ENCODE measurements at regions not wholly inside any gene's neighbourhood (a gene's known extent, or its start where the extent isn't known, plus 50 kb on each side); places are given as distances from the start of the nearest gene placed in this dataset.

DNA sequence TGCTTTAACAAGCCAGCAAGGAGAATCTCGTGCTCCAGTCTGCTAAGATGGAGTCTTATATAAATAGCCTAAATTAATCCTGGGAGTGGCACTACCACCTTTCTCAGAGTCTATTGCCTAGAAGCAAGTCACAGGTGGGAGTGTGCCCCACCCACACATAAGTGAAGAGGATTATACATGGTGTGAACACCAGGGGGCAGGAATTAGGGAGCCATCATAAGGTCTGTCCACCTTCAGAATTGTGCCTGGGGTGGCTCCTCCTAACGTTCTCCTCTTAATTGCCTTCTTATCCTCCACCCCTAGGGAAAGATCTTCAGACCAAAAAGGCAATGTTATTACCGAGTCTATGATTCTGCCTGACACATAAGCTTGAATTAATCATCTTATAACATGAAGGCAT is 276.8 kb upstream of the SESN3 start:
- H3K27me3 Mint-ChIP-seq (ENCODE audit: low read depth): peaks cover 2% of the 10 kb centered on the region; the same call in 1 of the 2 replicates
- Histone ChIP-seq H2BK15ac (ENCODE audit: low read depth, low read length) (no peak overlapping the region), H2AK5ac (ENCODE audit: insufficient read length, low read length) (no peak overlapping the region), H4K8ac (replicated peaks; ENCODE audit: insufficient read length, low read depth, low read length) (no peak overlapping the region), H3K56ac (ENCODE audit: insufficient read length, low read depth, low read length) (no peak overlapping the region), H4K91ac (ENCODE audit: insufficient read length, low read depth, low read length) (no peak overlapping the region), H3K23me2 (ENCODE audit: insufficient read length, low read depth, low read length, poor library complexity, severe bottlenecking) (no peaks in the 10 kb centered on the region), H3K79me1 (ENCODE audit: insufficient read depth, low read depth, low read length, poor library complexity, severe bottlenecking) (no peaks in the 10 kb centered on the region), H3K79me2 (ENCODE audit: insufficient read depth, low read length) (no peaks in the 10 kb centered on the region), H2BK5ac (ENCODE audit: insufficient read length, low read length) (no peak overlapping the region), H2BK20ac (ENCODE audit: low read depth, low read length, poor library complexity, severe bottlenecking) (no peak overlapping the region), H3K27me3 (ENCODE audit: insufficient read depth, low read length) (no peaks in the 10 kb centered on the region), H3K27ac (ENCODE audit: insufficient read length, low read depth, low read length) (no peak overlapping the region), H4K20me1 (ENCODE audit: control insufficient read depth, insufficient read depth, insufficient read length) (no peaks in the 10 kb centered on the region), H3K18ac (ENCODE audit: insufficient read length, low read depth, low read length) (no peak overlapping the region), H3K4me2 (ENCODE audit: insufficient read depth, insufficient read length, low read length) (no peak overlapping the region), H3K23ac (ENCODE audit: insufficient read length, low read depth, low read length) (no peak overlapping the region), H3T11ph (ENCODE audit: low read length) (no peak overlapping the region), H3K9ac (ENCODE audit: extremely low read depth, insufficient read length, low read length) (no peak overlapping the region), H3K9me3 (ENCODE audit: control insufficient read depth, low read depth, low read length) (no peaks in the 10 kb centered on the region), H2AFZ (ENCODE audit: low read length) (no peak overlapping the region), H3K4ac (ENCODE audit: low read depth, low read length) (no peak overlapping the region), H4K5ac (ENCODE audit: insufficient read length, low read depth, low read length) (no peak overlapping the region), H3K14ac (ENCODE audit: insufficient read depth, low read length) (no peak overlapping the region), H2BK120ac (ENCODE audit: low read depth, low read length, poor library complexity, severe bottlenecking) (no peak overlapping the region), H3K4me1 (ENCODE audit: insufficient read depth, low read length) (no peaks in the 10 kb centered on the region), H2BK12ac (ENCODE audit: insufficient read length, low read depth, low read length) (no peak overlapping the region)
- no peak for DNase-seq
- TF ChIP-seq, protein P1, sequence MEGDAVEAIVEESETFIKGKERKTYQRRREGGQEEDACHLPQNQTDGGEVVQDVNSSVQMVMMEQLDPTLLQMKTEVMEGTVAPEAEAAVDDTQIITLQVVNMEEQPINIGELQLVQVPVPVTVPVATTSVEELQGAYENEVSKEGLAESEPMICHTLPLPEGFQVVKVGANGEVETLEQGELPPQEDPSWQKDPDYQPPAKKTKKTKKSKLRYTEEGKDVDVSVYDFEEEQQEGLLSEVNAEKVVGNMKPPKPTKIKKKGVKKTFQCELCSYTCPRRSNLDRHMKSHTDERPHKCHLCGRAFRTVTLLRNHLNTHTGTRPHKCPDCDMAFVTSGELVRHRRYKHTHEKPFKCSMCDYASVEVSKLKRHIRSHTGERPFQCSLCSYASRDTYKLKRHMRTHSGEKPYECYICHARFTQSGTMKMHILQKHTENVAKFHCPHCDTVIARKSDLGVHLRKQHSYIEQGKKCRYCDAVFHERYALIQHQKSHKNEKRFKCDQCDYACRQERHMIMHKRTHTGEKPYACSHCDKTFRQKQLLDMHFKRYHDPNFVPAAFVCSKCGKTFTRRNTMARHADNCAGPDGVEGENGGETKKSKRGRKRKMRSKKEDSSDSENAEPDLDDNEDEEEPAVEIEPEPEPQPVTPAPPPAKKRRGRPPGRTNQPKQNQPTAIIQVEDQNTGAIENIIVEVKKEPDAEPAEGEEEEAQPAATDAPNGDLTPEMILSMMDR (conservative IDR thresholded peaks at IDR 0.05): peak; percentile 46; the same call in 2 of the 3 replicates
- no peaks in the 10 kb centered on the region for H3K36me3 Mint-ChIP-seq (ENCODE audit: insufficient read depth in 1 of 3, low read depth in 3 of 3)
- H3K27ac Mint-ChIP-seq: 0 out of 7 replicates have a peak overlapping the region, but pooled peaks of 1 of the 3 experiments have one; percentile 23
- no peak overlapping the region for H3K4me3 Mint-ChIP-seq
- no CpG with 5 or more reads among the region's 3 CpGs for WGBS (ENCODE audit: extremely low coverage, insufficient read length, low lambda C conversion rate)
- H3K9me3 Mint-ChIP-seq: no peaks in the 10 kb centered on the region
- peaks cover 10 to 15% of the 10 kb centered on the region in 2 experiments for H3K4me1 Mint-ChIP-seq
